Gastroesophageal sphincter (tissue), 4 donors: ENCODE measurements at regions not wholly inside any gene's neighbourhood (a gene's known extent, or its start where the extent isn't known, plus 50 kb on each side); places are given as distances from the start of the nearest gene placed in this dataset.

Experiments used
- ATAC-seq: fragments of 150-250 bp; one replicate; pipeline ENCODE4 v1.9.1; 2016; ENCODE audit warnings: mild to moderate bottlenecking, moderate library complexity
- H3K27ac ChIP-seq, 4 donors: fragments of 200-600 bp; sonication (generic) in 3 of 4; 1 replicate in 3 of 4; 2 replicates in 1 of 4; pipeline ENCODE4 v1.5.1; 2016 to 2019
- H3K27me3 ChIP-seq: fragments of 200-600 bp; sonication (generic); one replicate; pipeline ENCODE4 v1.5.1; 2019
- H3K36me3 ChIP-seq, 2 donors: fragments of 200-600 bp; sonication (generic); one replicate each; pipeline ENCODE4 v1.5.1; 2019; ENCODE audit warnings: control low read depth in 1 of 2
- H3K4me1 ChIP-seq, 3 donors: fragments of 200-600 bp; sonication (generic); 1 replicate in 2 of 3; 2 replicates in 1 of 3; pipeline ENCODE4 v1.5.1; 2016 to 2019; ENCODE audit warnings: control low read depth in 2 of 3
- H3K4me3 ChIP-seq, 2 donors: fragments of 200-600 bp; sonication (generic); one replicate each; pipeline ENCODE4 v1.5.1; 2019; ENCODE audit warnings: mild to moderate bottlenecking in 1 of 2, moderate library complexity in 1 of 2
- H3K9me3 ChIP-seq, 3 donors: fragments of 200-600 bp; sonication (generic); one replicate each; pipeline ENCODE4 v1.5.1; 2017 to 2019; ENCODE audit warnings: control low read depth in 2 of 3
- CTCF ChIP-seq, 4 experiments: fragments of 200-600 bp in 2 of 4; fragments of 450-650 bp in 2 of 4; sonication (generic) in 1 of 4; IDR thresholded peaks; one replicate each; pipeline ENCODE4 v1.5.1; 2017 to 2019; ENCODE audit warnings: antibody characterized with exemption in 4 of 4, mild to moderate bottlenecking in 2 of 4, moderate library complexity in 2 of 4
- EP300 ChIP-seq: sonication (generic); formaldehyde crosslinking; IDR thresholded peaks from one replicate; pipeline ENCODE4 v1.6.1; 2017; ENCODE audit warnings: antibody characterized with exemption, mild to moderate bottlenecking
- POLR2A ChIP-seq, 2 donors: fragments of 450-650 bp; IDR thresholded peaks; one replicate each; pipeline ENCODE4 v1.6.1; 2017; ENCODE audit warnings: antibody characterized with exemption in 2 of 2, mild to moderate bottlenecking in 2 of 2, moderate library complexity in 1 of 2
- POLR2AphosphoS5 ChIP-seq: sonication (generic); formaldehyde crosslinking; IDR thresholded peaks from one replicate; pipeline ENCODE4 v1.6.1; 2017; ENCODE audit warnings: antibody characterized with exemption
- WGBS, 2 donors: methylation state at CpG; one replicate each; pipeline ENCODE4 v1.1.5; 2018; ENCODE audit warnings: low coverage in 1 of 2; 5-methylcytosine and 5-hydroxymethylcytosine counted together

- Histone ChIP-seq H3K4me3 (no peak overlapping the region), H3K27ac (no peak overlapping the region), H3K9me3 (no peaks in the 10 kb centered on the region), H3K27me3 (no peaks in the 10 kb centered on the region), H3K36me3 (no peaks in the 10 kb centered on the region), H3K4me1 (no peaks in the 10 kb centered on the region)
- 35 to 50% methylated on average over 1 to 2 of the region's 2 CpGs for WGBS, 2 donors
- ATAC-seq: no peak
- TF ChIP-seq POLR2A (IDR thresholded peaks at IDR 0.05) (no peak), EP300 (no peak), CTCF (IDR thresholded peaks at IDR 0.05) (no peak), POLR2AphosphoS5 (no peak)
Observed at GRCh38 chrX:22325096-22325495, 52.4 kb downstream of the CBLL2 start.

DNA sequence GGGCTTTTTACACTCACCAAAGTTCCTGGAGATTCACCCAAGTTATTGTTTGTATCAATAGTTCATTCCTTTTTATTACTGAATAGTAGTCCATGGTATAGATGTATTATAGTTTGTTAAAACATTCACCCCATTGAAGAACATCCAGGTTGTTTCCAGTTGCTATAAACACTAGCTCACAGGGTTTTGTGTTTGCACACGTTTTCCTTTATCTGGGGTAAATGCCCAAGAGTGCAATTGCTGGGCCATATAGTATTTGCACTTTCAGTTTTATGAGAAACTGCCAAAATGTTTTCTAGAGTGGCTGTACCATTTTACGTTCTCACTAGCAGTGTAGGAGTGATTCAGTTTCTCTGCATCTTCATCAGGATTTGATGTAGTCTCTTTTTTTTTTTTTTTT lies 57.1 kb downstream of the CBLL2 start:
- ATAC-seq: no peak
- Histone ChIP-seq H3K4me1 (no peaks in the 10 kb centered on the region), H3K27me3 (no peaks in the 10 kb centered on the region), H3K36me3 (no peaks in the 10 kb centered on the region), H3K9me3 (no peaks in the 10 kb centered on the region), H3K27ac (no peak overlapping the region), H3K4me3 (no peak overlapping the region)
- WGBS, 2 donors: 55 to 67% methylated on average over 2 of the region's 2 CpGs
- TF ChIP-seq POLR2AphosphoS5: no peak

DNA sequence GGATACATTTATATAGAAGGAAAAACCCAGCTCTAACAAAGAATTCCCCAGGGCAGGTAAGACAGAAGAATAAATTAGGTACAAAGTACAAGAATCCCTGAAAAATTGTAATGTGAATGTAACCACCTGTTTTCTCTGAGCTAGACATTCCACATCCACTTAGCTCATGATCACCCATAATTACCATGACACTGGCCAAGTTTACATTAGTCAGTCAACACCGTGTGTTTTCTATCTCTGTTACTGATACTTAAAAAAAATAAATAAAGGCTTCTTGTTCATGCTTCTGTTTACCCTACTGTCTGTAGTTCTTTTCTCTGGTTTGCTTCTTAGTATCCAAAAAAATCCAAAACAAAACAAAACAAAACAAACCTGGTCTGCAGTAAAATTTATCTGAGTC lies 66.0 kb downstream of the CBLL2 start:
- no peak overlapping the region for H3K27ac ChIP-seq
- H3K4me3 ChIP-seq: no peak overlapping the region
- ATAC-seq: no peak
- 25% methylated on average over 1 of the region's 1 CpG; no CpG with 5 or more reads in 1 of the 2 donors for WGBS, 2 donors
- no peaks in the 10 kb centered on the region for H3K27me3 ChIP-seq
- no peaks in the 10 kb centered on the region for H3K9me3 ChIP-seq
- no peaks in the 10 kb centered on the region for H3K4me1 ChIP-seq
- no peaks in the 10 kb centered on the region for H3K36me3 ChIP-seq
- TF ChIP-seq POLR2AphosphoS5: no peak
- no peak for TF ChIP-seq CTCF (IDR thresholded peaks at IDR 0.05)
- no peak for TF ChIP-seq POLR2A (IDR thresholded peaks at IDR 0.05)
- no peak for TF ChIP-seq EP300

DNA sequence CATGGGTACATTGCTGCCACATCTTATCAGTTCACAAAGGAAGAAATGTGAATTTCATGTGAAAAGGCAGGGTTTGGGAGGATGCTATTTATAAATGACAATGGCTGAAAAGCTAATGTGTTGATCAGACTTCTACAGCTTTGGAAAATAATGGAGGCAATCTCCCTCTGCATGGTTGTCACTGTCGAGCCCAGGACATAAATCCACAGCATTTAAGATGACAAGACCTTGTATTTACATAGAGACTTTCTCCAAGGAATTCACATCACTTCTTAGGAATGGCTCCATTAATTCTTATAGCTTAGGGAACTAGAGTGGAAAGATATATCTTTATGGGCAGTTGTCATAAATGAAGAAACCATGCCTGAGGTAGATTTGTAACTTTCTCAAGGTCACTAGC lies 66.7 kb downstream of the CBLL2 start:
- ATAC-seq: no peak
- Histone ChIP-seq H3K27me3 (no peaks in the 10 kb centered on the region), H3K36me3 (no peaks in the 10 kb centered on the region), H3K27ac (no peak overlapping the region), H3K9me3 (no peaks in the 10 kb centered on the region), H3K4me1 (no peaks in the 10 kb centered on the region), H3K4me3 (no peak overlapping the region)
- TF ChIP-seq EP300 (no peak), POLR2AphosphoS5 (no peak), CTCF (IDR thresholded peaks at IDR 0.05) (no peak), POLR2A (IDR thresholded peaks at IDR 0.05) (no peak)
- 20 to 86% methylated on average over 1 of the region's 1 CpG for WGBS, 2 donors

GRCh38 chrX:22340022-22340616 lies 67.4 kb downstream of the CBLL2 start:
- no peaks in the 10 kb centered on the region for H3K9me3 ChIP-seq
- no peak overlapping the region for H3K27ac ChIP-seq
- TF ChIP-seq CTCF (IDR thresholded peaks at IDR 0.05) (no peak), EP300 (no peak), POLR2AphosphoS5 (no peak), POLR2A (IDR thresholded peaks at IDR 0.05) (no peak)
- no peaks in the 10 kb centered on the region for H3K4me1 ChIP-seq
- 77% methylated on average over 3 of the region's 5 CpGs; no CpG with 5 or more reads in 1 of the 2 donors for WGBS, 2 donors
- no peak for ATAC-seq
- no peaks in the 10 kb centered on the region for H3K36me3 ChIP-seq
- H3K4me3 ChIP-seq: no peak overlapping the region
- no peaks in the 10 kb centered on the region for H3K27me3 ChIP-seq
